Liver (tissue), 8 donors: ENCODE measurements at regions not wholly inside any gene's neighbourhood (a gene's known extent, or its start where the extent isn't known, plus 50 kb on each side); places are given as distances from the start of the nearest gene placed in this dataset.

Experiments
- DNase-seq: peaks from one replicate; pipeline ENCODE4 v3.0.0-alpha.2; 2017; ENCODE audit warnings: low spot score
- H3K27ac ChIP-seq, 2 donors: one replicate each; pipeline ENCODE4 v1.7.0; 2013; ENCODE audit warnings: inconsistent platforms in 2 of 2, low read length in 2 of 2, control low read depth in 1 of 2, low read depth in 1 of 2, mild to moderate bottlenecking in 1 of 2
- H3K27me3 ChIP-seq, 4 donors: one replicate each; pipeline versions ENCODE4 v1.6.1 to v1.7.0; 2013; ENCODE audit warnings: low read length in 3 of 4, inconsistent platforms in 1 of 4, mild to moderate bottlenecking in 1 of 4, moderate library complexity in 1 of 4; ENCODE audit not compliant: control insufficient read depth in 4 of 4, insufficient read depth in 4 of 4
- H3K36me3 ChIP-seq, 4 donors: one replicate each; pipeline versions ENCODE4 v1.6.1 to v1.7.0; 2013; ENCODE audit warnings: low read length in 3 of 4, mild to moderate bottlenecking in 3 of 4, low read depth in 1 of 4, moderate library complexity in 1 of 4; ENCODE audit not compliant: control insufficient read depth in 4 of 4, insufficient read depth in 3 of 4
- H3K4me1 ChIP-seq, 4 donors: one replicate each; pipeline versions ENCODE4 v1.6.1 to v1.7.0; 2013; ENCODE audit warnings: low read length in 3 of 4, mild to moderate bottlenecking in 3 of 4, moderate library complexity in 1 of 4; ENCODE audit not compliant: control insufficient read depth in 4 of 4, insufficient read depth in 4 of 4
- H3K4me3 ChIP-seq, 3 donors: one replicate each; pipeline versions ENCODE4 v1.6.1 to v1.7.0; 2013; ENCODE audit warnings: low read length in 3 of 3, control low read depth in 1 of 3, low read depth in 1 of 3, mild to moderate bottlenecking in 1 of 3
- H3K9ac ChIP-seq, 2 donors: one replicate each; pipeline ENCODE4 v1.7.0; 2013; ENCODE audit warnings: low read length in 2 of 2, mild to moderate bottlenecking in 2 of 2, moderate library complexity in 2 of 2, control low read depth in 1 of 2, low read depth in 1 of 2
- H3K9me3 ChIP-seq, 4 donors: one replicate each; pipeline versions ENCODE4 v1.6.1 to v1.7.0; 2013; ENCODE audit warnings: low read length in 3 of 4; ENCODE audit not compliant: control insufficient read depth in 4 of 4
- ATF3 ChIP-seq: IDR thresholded peaks from 2 replicates; pipeline ENCODE4 v1.6.1; 2016; ENCODE audit warnings: antibody characterized with exemption
- CTCF ChIP-seq: fragments of 150-350 bp; IDR thresholded peaks from 2 replicates; pipeline ENCODE4 v1.5.1; 2017; ENCODE audit warnings: improper control_type of control experiment, low read depth, low read length; ENCODE audit not compliant: missing input control
- EGR1 ChIP-seq, 2 donors: IDR thresholded peaks; 2 replicates each; pipeline ENCODE4 v1.6.1; 2016 to 2018; ENCODE audit warnings: antibody characterized with exemption in 2 of 2, low read depth in 2 of 2
- FOXA1 ChIP-seq: IDR thresholded peaks from 2 replicates; pipeline ENCODE4 v1.6.1; 2016; ENCODE audit warnings: antibody characterized with exemption
- FOXA2 ChIP-seq: IDR thresholded peaks from 2 replicates; pipeline ENCODE4 v1.6.1; 2016; ENCODE audit warnings: antibody characterized with exemption
- GABPA ChIP-seq, 2 donors: IDR thresholded peaks in 1 of 2; conservative IDR thresholded peaks in 1 of 2; 2 replicates each; pipeline ENCODE4 v1.6.1; 2016; ENCODE audit warnings: antibody characterized with exemption in 2 of 2, mild to moderate bottlenecking in 1 of 2, moderate library complexity in 1 of 2
- HNF4A ChIP-seq, 2 donors: conservative IDR thresholded peaks; 2 replicates each; pipeline ENCODE4 v1.6.1; 2016; ENCODE audit warnings: antibody characterized with exemption in 2 of 2, mild to moderate bottlenecking in 2 of 2
- HNF4G ChIP-seq: IDR thresholded peaks from 2 replicates; pipeline ENCODE4 v1.6.1; 2016; ENCODE audit warnings: antibody characterized with exemption
- JUND ChIP-seq, 2 donors: IDR thresholded peaks; 2 replicates each; pipeline ENCODE4 v1.6.1; 2016; ENCODE audit warnings: antibody characterized with exemption in 2 of 2
- MAX ChIP-seq: IDR thresholded peaks from 2 replicates; pipeline ENCODE4 v1.6.1; 2016; ENCODE audit warnings: antibody characterized with exemption
- NR2F2 ChIP-seq: IDR thresholded peaks from 2 replicates; pipeline ENCODE4 v1.6.1; 2016; ENCODE audit warnings: antibody characterized with exemption
- RAD21 ChIP-seq, 2 donors: IDR thresholded peaks; 2 replicates each; pipeline ENCODE4 v1.6.1; 2016; ENCODE audit warnings: antibody characterized with exemption in 2 of 2, mild to moderate bottlenecking in 2 of 2
- REST ChIP-seq: IDR thresholded peaks from 2 replicates; pipeline ENCODE4 v1.6.1; 2016; ENCODE audit warnings: antibody characterized with exemption, mild to moderate bottlenecking
- RXRA ChIP-seq, 2 donors: IDR thresholded peaks; 2 replicates each; pipeline ENCODE4 v1.6.1; 2017 to 2018; ENCODE audit warnings: antibody characterized with exemption in 2 of 2, mild to moderate bottlenecking in 1 of 2
- SP1 ChIP-seq: IDR thresholded peaks from 2 replicates; pipeline ENCODE4 v1.6.1; 2018; ENCODE audit warnings: antibody characterized with exemption, mild to moderate bottlenecking
- TAF1 ChIP-seq: conservative IDR thresholded peaks from 2 replicates; pipeline ENCODE4 v1.6.1; 2016; ENCODE audit warnings: antibody characterized with exemption, mild to moderate bottlenecking
- ZBTB33 ChIP-seq: IDR thresholded peaks from 2 replicates; pipeline ENCODE4 v1.6.1; 2016; ENCODE audit warnings: antibody characterized with exemption
- WGBS: extraction: QIAGEN DNeasy Blood & Tissue Kit; methylation state at CpG from one replicate; pipeline ENCODE4 v1.1.7; 2013; 5-methylcytosine and 5-hydroxymethylcytosine counted together
- donor health status: healthy.
- donor health status: healthy.
- donor health status: healthy.
- donor health status: healthy.
- donor health status: healthy.

GRCh38 chr4:15295421-15296162 is 132.2 kb upstream of the C1QTNF7 start:
- 75% methylated on average over 8 of the region's 8 CpGs for WGBS
- Histone ChIP-seq H3K4me1 (no peaks in the 10 kb centered on the region), H3K4me3 (no peak overlapping the region), H3K27me3 (no peaks in the 10 kb centered on the region), H3K9me3 (no peaks in the 10 kb centered on the region), H3K36me3 (no peaks in the 10 kb centered on the region), H3K9ac (no peak overlapping the region), H3K27ac (no peak overlapping the region)
- TF ChIP-seq EGR1 (IDR thresholded peaks at IDR 0.05; ENCODE audit: low read depth in 2 of 2) = no peak
- no peak for TF ChIP-seq JUND (IDR thresholded peaks at IDR 0.05)
- no peak for TF ChIP-seq HNF4A (conservative IDR thresholded peaks at IDR 0.05)
- no peak for TF ChIP-seq NR2F2
- no peak for TF ChIP-seq FOXA2
- no peak for TF ChIP-seq GABPA (IDR thresholded peaks at IDR 0.05 in 1 of 2, conservative IDR thresholded peaks at IDR 0.05 in 1 of 2)
- no peak for TF ChIP-seq FOXA1
- TF ChIP-seq SP1 = no peak
- TF ChIP-seq HNF4G = no peak
- TF ChIP-seq ATF3 = no peak
- TF ChIP-seq REST = no peak
- no peak for TF ChIP-seq RAD21 (IDR thresholded peaks at IDR 0.05)
- no peak for DNase-seq

- Histone ChIP-seq H3K9ac (no peak overlapping the region), H3K4me1 (no peaks in the 10 kb centered on the region), H3K27ac (no peak overlapping the region), H3K27me3 (no peaks in the 10 kb centered on the region), H3K4me3 (no peak overlapping the region), H3K9me3 (no peaks in the 10 kb centered on the region), H3K36me3 (no peaks in the 10 kb centered on the region)
- 93% methylated on average over 3 of the region's 3 CpGs for WGBS
- DNase-seq = no peak
- TF ChIP-seq FOXA2 (no peak), GABPA (IDR thresholded peaks at IDR 0.05 in 1 of 2, conservative IDR thresholded peaks at IDR 0.05 in 1 of 2) (no peak), REST (no peak), HNF4A (conservative IDR thresholded peaks at IDR 0.05) (no peak), HNF4G (no peak), MAX (no peak), ZBTB33 (no peak), RAD21 (IDR thresholded peaks at IDR 0.05) (no peak), FOXA1 (no peak), ATF3 (no peak), SP1 (no peak), CTCF (no peak), RXRA (IDR thresholded peaks at IDR 0.05) (no peak), JUND (IDR thresholded peaks at IDR 0.05) (no peak), TAF1 (no peak), NR2F2 (no peak)
These were observed 130.5 kb upstream of the C1QTNF7 start for GRCh38 chr4:15297344-15297743.
